ENCODE measurements at regions not wholly inside any gene's neighbourhood (a gene's known extent, or its start where the extent isn't known, plus 50 kb on each side); places are given as distances from the start of the nearest gene placed in this dataset.

GRCh38 chr5:14090755-14091154, 52.4 kb upstream of the TRIO start:
- DNase-seq (ENCODE audit: low read depth in 3 of 3) = no peak

- DNase-seq (ENCODE audit: low read depth in 3 of 3) = no peak
Observed at GRCh38 chr5:14090290-14090689, 52.9 kb upstream of the TRIO start.

DNA sequence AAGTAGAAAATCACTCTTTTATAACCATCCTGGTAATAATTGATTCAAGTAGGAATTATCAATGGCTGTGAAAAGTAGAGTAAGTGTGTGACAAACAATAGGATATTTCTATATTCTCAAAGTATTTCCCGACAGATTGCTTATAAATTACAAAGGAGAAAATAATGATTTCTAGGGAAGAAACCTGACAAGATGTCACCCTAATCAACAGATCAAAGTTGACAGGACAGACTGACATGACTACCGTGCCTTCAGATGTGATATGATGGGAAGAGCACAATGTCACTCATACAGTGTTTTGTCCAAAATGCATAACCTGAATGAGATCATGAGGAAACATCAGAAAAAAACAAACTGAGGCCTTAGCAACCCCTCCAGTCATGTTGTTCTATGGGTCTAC, 53.9 kb upstream of the TRIO start:
- no peak for DNase-seq (ENCODE audit: low read depth in 3 of 3)

GRCh38 chr5:14086261-14086660, 56.9 kb upstream of the TRIO start:
- DNase-seq (ENCODE audit: low read depth in 3 of 3) = no peak

DNA sequence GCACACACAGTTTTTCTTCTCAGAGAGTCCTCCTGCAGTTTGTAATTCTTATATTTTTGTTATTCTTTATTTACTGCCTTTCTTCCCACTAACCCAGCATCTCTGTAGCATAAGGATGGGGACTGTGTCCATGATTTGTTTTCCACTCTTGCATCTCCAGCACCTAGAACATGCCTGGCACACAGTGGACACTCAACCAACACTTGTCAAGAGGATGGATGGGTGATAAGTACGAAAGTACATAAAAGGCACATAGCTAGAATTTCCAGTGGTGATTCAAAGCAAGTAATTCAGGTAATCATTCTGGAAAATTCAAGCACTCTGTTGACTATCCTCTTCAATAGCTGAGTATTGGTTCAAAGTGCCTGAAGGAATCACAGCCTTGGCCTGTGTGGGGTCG, 60.2 kb upstream of the TRIO start:
- DNase-seq (ENCODE audit: low read depth in 3 of 3) = no peak

DNA sequence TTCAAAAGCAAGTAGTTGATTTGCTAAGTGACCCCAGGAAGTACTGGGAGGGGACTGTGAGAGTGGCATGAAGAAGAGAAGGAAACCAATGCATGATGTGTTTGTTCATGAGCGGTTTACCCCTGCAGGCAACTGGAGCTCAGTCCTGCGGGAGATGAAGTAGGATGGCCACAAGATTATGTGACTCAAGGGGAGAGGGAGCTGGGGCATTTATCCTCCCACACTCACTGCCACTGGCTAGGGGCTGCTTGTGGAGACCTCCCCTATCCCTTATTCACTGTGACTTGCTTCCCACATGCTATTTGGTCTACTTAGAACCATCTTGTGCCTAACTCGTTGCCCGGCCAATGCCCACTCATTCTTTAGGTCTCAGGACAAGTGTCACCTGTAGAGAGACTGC, 60.6 kb upstream of the TRIO start:
- no peak for DNase-seq (ENCODE audit: low read depth in 3 of 3)

DNA sequence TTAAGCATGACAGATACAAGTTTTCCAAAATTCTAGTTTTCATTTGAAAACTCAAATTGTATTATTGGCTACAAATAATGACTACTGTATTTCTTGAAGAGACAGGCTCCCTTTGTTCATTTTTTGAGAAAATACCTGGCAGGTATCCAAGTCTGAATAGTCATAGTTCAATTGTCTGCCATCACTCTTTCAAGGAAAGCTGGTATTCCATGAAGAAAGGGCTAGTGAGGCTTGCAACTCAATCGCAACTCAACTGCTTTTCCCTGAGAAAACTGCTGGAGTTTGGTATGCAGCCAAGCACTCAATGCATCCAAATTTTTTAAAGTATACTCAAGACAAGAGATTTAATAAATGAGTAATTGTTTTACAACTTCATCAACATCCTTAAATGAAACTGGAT, 61.4 kb upstream of the TRIO start:
- DNase-seq (ENCODE audit: low read depth in 3 of 3) = no peak

GRCh38 chr5:14078716-14079115, 64.4 kb upstream of the TRIO start:
- no peak for DNase-seq (ENCODE audit: low read depth in 3 of 3)

- DNase-seq (ENCODE audit: low read depth in 3 of 3) = no peak
Observed at GRCh38 chr5:14077501-14077900, 65.6 kb upstream of the TRIO start.

GRCh38 chr5:14076561-14076960, 66.6 kb upstream of the TRIO start:
- no peak for DNase-seq (ENCODE audit: low read depth in 3 of 3)

- DNase-seq (ENCODE audit: low read depth in 3 of 3) = no peak
Observed at GRCh38 chr5:14075937-14076336, 67.2 kb upstream of the TRIO start.

DNA sequence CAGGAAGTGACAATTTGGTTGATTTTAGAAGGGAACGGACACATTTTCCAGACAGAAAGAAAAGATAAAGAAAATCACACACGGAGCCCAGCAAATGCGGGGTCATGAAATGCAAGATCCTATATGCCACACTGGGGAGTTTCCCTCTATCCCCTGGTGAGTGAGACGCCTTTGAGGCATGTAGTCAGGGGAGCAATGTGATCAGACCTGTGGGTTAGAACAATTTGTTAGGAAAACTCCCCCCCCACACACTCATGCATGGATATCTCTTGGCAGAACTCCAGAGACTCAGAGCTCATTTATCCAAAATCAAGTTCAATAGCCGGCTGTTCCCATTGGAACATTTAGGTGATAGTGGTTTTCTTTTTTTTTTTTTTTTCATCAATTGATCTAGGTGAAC, 71.7 kb upstream of the TRIO start:
- DNase-seq (ENCODE audit: low read depth in 3 of 3) = no peak

- no peak for DNase-seq (ENCODE audit: low read depth in 3 of 3)
Observed at GRCh38 chr5:14069021-14069420, 74.1 kb upstream of the TRIO start.

GRCh38 chr5:14068136-14068535, 75.0 kb upstream of the TRIO start:
- DNase-seq (ENCODE audit: low read depth in 3 of 3) = no peak

DNA sequence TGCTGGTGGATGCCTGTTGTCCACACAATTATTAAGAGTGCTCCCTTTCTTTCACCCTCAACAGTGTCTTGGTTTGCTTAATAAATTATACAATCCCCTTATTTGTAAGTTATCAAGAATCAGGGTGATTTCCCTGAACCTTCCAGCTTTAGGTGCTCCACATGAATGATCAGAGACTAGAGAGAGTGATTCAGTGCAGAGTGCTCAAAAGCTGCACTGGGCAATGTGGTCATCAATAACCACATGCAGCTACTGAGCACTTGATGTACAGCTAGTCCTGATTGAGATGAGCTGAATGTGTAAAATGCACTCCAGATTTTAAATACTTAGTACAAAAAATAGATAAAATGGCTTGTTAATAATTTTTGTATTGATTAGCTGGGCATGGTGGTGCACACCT, 76.8 kb upstream of the TRIO start:
- no peak for DNase-seq (ENCODE audit: low read depth in 3 of 3)

- no peak for DNase-seq (ENCODE audit: low read depth in 3 of 3)
Observed at GRCh38 chr5:14064841-14065240, 78.3 kb upstream of the TRIO start.

DNA sequence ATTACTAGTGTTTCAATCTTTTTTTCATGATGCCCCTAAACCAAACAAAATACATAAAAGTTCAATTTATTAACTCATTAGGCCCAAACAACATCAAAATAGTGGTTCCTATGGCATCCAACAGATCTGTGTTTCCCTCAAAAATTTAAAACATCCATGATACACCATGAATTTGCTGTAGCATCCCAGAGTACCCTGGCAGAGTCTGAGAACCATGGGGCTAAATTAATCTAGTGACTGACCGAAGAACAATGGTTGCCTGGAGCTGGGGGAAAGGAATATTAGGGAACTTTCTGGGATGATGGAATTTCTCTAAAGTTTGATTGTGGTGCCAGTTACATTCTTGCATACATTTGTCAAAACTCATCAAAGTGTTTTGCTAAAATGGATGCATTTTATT, 79.5 kb upstream of the TRIO start:
- DNase-seq (ENCODE audit: low read depth in 3 of 3) = no peak

DNA sequence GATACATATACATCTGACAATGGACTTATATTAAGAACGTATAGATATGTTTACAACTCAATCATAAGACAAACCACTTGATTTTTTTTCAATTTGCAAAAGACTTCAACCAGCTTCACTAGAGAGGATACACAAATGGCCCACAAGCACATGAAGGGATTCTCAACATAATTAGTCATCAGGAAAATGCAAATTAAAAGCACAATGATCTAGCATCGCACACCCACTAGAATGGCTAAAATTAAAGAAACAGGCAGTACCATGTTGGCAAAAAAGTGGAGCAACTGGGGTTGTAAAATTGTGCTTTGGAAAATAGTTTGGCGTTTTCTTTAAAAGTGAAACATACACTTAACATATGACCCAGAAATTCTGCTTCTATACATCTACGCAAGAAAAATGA, 80.0 kb upstream of the TRIO start:
- DNase-seq (ENCODE audit: low read depth in 3 of 3) = no peak

- DNase-seq (ENCODE audit: low read depth in 3 of 3) = no peak
Observed at GRCh38 chr5:14062178-14062577, 81.0 kb upstream of the TRIO start.

DNA sequence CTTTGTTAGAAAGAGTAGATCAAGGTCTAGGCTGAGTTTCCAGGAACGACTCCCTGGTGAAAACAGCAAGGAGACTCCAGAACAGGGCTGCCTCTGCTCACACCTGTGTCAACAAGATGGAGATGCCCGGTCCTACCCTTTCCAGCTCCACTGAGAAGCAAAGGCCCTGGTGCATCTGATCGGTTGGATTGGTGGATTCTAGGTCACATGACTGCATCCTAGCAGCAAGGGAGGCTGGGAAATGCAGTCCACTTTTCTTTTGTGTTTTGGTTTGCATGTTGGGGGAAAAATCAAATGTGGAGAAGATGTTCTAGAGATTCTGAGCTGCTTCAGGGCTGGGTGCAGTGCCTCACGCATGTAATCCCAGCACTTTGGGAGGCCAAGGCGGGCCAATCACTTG, 82.0 kb upstream of the TRIO start:
- no peak for DNase-seq (ENCODE audit: low read depth in 3 of 3)

DNA sequence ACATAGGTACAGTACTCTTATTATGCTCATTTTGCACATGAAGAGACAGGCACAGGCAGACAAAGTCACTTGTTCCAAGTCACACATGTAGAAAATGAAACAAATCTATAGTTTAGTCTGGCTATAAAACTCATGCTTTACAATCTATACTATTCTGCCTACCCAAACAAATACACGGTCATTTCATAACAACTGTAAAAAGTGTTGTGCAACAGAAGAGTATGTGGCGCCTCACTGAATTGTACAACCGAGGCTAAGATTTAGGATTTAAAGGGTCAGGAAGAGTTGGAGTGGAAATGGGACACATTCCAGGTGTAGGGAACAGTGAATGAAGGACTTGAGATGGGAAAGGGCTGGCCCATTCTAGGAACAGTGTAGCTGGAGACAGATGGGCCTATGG, 82.9 kb upstream of the TRIO start:
- DNase-seq (ENCODE audit: low read depth in 3 of 3) = no peak

- DNase-seq (ENCODE audit: low read depth in 3 of 3) = no peak
Observed at GRCh38 chr5:14059810-14060209, 83.3 kb upstream of the TRIO start.

- DNase-seq (ENCODE audit: low read depth in 3 of 3) = no peak
Observed at GRCh38 chr5:14057289-14057688, 85.9 kb upstream of the TRIO start.

- no peak for DNase-seq (ENCODE audit: low read depth in 3 of 3)
Observed at GRCh38 chr5:14056039-14056438, 87.1 kb upstream of the TRIO start.

All from stimulated activated CD4-positive, alpha-beta T cell treated with anti-CD3 and anti-CD28 coated beads, TNF-alpha, amount 100 ng/mL, for 48 hours (primary cell).